ENCODE measurements at regions not wholly inside any gene's neighbourhood (a gene's known extent, or its start where the extent isn't known, plus 50 kb on each side); places are given as distances from the start of the nearest gene placed in this dataset.
"Not testable (repeated sequence)": the region's sequence is repeated elsewhere in the genome, so short reads cannot be mapped to it uniquely, and the experiment has no call there.

- no peak for DNase-seq
These were observed 157.9 kb upstream of the NTRK2 start for GRCh38 chr9:84511651-84512050.

- DNase-seq, result no peak
These were observed 157.0 kb upstream of the NTRK2 start for GRCh38 chr9:84512493-84512892.

GRCh38 chr9:84513473-84513872, 156.1 kb upstream of the NTRK2 start:
- no peak for DNase-seq

GRCh38 chr9:84513979-84514378, 155.6 kb upstream of the NTRK2 start:
- no peak for DNase-seq

- DNase-seq, result no peak
These were observed 155.1 kb upstream of the NTRK2 start for GRCh38 chr9:84514421-84514820.

- no peak for DNase-seq
These were observed 152.5 kb upstream of the NTRK2 start for GRCh38 chr9:84517026-84517425.

- no peak for DNase-seq
These were observed 150.1 kb upstream of the NTRK2 start for GRCh38 chr9:84519413-84519812.

- DNase-seq, result no peak
These were observed 148.3 kb upstream of the NTRK2 start for GRCh38 chr9:84521208-84521607.

- not testable (repeated sequence) for DNase-seq
These were observed 143.3 kb upstream of the NTRK2 start for GRCh38 chr9:84526211-84526610.

- DNase-seq, result not testable (repeated sequence)
These were observed 142.3 kb upstream of the NTRK2 start for GRCh38 chr9:84527060-84527720.

GRCh38 chr9:84535973-84536372, 133.6 kb upstream of the NTRK2 start:
- DNase-seq, result not testable (repeated sequence)

GRCh38 chr9:84538879-84539278, 130.7 kb upstream of the NTRK2 start:
- DNase-seq, result no peak

- DNase-seq, result no peak
These were observed 127.0 kb upstream of the NTRK2 start for GRCh38 chr9:84542554-84542953.

- no peak for DNase-seq
These were observed 115.4 kb upstream of the NTRK2 start for GRCh38 chr9:84554069-84554664.

- DNase-seq, result no peak
These were observed 113.0 kb upstream of the NTRK2 start for GRCh38 chr9:84556556-84556955.

GRCh38 chr9:84557751-84558150, 111.8 kb upstream of the NTRK2 start:
- no peak for DNase-seq

- no peak for DNase-seq
These were observed 105.8 kb upstream of the NTRK2 start for GRCh38 chr9:84563691-84564090.

- DNase-seq, result no peak
These were observed 101.7 kb upstream of the NTRK2 start for GRCh38 chr9:84567805-84568204.

- DNase-seq, result no peak
These were observed 98.9 kb upstream of the NTRK2 start for GRCh38 chr9:84570482-84571154.

GRCh38 chr9:84573083-84573482, 96.4 kb upstream of the NTRK2 start:
- DNase-seq, result no peak

GRCh38 chr9:84575705-84576104, 93.8 kb upstream of the NTRK2 start:
- DNase-seq, result no peak

- DNase-seq, result no peak
These were observed 85.7 kb upstream of the NTRK2 start for GRCh38 chr9:84583866-84584265.

- no peak for DNase-seq
These were observed 82.9 kb upstream of the NTRK2 start for GRCh38 chr9:84586662-84587061.

- no peak for DNase-seq
These were observed 82.4 kb upstream of the NTRK2 start for GRCh38 chr9:84587153-84587552.

Measured in RPMI8226 (cell line).